Stomach (tissue), 4 donors: ENCODE measurements at regions not wholly inside any gene's neighbourhood (a gene's known extent, or its start where the extent isn't known, plus 50 kb on each side); places are given as distances from the start of the nearest gene placed in this dataset.

Source experiments
- CTCF ChIP-seq, 7 experiments: fragments of 450-650 bp in 4 of 7; fragments of 200-600 bp in 3 of 7; sonication (generic) in 3 of 7; IDR thresholded peaks; one replicate each; pipeline ENCODE4 v1.5.1; 2016 to 2019; ENCODE audit warnings: antibody characterized with exemption in 7 of 7, control low read depth in 2 of 7, mild to moderate bottlenecking in 1 of 7
- POLR2A ChIP-seq, 4 donors: fragments of 450-650 bp; IDR thresholded peaks; one replicate each; pipeline ENCODE4 v1.6.1; 2016; ENCODE audit warnings: antibody characterized with exemption in 4 of 4, control low read depth in 2 of 4, mild to moderate bottlenecking in 1 of 4, moderate library complexity in 1 of 4

- TF ChIP-seq POLR2A (IDR thresholded peaks at IDR 0.05) (no peak), CTCF (IDR thresholded peaks at IDR 0.05) (no peak)
Measured at GRCh38 chr10:110375121-110375520, 70.4 kb upstream of the SMNDC1 start.
